SKM-1 (cell line): ENCODE measurements at regions not wholly inside any gene's neighbourhood (a gene's known extent, or its start where the extent isn't known, plus 50 kb on each side); places are given as distances from the start of the nearest gene placed in this dataset.

Experiments
- DNase-seq: peaks from one replicate; lab custom pipeline; 2025; ENCODE audit not compliant: unreplicated experiment; lab: John Stamatoyannopoulos, UW

DNA sequence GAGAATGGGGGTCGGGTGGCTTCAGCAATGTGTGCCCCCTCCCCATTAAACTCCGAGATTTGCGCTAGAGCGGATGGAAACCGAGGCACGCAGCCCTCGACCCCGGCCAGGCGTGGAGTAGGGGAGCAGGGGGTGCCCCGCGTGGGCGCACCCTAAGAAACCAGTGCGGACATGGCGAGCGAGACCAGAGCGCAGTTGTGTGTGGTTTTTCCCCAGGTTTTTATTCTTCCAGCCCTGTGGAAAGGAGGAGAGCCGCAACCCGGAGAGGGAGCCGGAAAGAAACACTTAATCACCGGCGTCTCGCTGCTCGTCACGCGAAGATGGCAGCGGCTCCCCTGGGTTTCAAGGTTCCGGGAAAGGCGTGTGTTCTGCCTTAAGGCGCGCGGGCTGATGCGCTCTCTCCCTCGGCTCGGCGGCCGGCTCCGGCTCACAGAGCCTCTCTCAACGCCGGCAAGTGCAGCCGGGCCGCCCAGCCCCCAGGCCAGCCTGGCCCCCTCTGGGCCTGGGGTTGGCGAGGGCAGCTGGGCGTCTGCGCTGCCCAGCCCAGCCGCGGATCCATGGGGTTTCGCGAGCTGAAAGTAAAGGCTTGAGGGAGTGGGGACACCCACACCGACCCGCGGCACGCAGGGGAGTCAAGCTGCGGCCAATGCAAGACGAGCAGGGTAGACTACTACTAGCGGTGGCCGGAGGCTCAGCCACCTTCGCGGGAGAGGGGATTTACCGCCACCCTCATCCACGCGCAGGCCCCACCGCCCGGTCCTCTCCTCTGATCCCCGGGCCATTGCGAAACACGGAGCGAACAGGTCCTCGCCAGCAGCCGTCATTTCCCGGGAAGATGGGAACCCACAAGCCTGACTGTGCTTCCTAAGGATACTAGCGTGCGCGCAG lies 74.0 kb upstream of the BCOR start:
- DNase-seq, result no peak

DNA sequence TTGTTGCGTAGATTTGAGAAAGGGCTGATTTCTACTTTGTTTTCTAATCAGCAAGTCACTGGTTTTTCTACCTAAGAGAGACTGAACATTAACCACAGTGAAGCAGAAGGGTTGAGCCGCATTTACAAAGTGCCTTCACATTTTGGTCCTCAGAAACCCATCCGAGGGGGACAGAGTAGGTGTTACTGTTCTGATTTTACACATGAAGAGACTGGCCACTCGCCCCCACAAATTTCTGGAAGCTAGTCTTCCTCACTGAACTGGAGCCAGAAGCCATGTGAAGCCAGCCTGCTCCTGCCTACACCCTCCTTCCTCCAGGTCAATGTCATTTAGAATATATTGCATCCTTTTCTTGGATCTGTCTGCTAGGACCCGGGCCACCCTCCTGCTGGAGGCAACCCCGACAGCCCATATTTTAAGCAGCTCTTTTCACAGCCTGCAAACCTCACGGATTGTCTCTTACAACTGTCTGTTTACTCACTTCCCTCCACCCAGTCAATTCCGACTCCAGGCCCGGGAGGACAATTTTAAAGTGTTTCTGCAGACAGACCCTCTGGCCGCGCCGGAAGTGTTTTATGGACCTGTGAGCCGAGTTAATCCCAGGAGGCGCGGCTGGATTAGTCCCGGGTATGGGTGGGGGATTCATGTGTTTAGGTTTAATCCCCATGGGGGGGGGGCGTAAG lies 73.2 kb upstream of the BCOR start:
- DNase-seq, result no peak

DNA sequence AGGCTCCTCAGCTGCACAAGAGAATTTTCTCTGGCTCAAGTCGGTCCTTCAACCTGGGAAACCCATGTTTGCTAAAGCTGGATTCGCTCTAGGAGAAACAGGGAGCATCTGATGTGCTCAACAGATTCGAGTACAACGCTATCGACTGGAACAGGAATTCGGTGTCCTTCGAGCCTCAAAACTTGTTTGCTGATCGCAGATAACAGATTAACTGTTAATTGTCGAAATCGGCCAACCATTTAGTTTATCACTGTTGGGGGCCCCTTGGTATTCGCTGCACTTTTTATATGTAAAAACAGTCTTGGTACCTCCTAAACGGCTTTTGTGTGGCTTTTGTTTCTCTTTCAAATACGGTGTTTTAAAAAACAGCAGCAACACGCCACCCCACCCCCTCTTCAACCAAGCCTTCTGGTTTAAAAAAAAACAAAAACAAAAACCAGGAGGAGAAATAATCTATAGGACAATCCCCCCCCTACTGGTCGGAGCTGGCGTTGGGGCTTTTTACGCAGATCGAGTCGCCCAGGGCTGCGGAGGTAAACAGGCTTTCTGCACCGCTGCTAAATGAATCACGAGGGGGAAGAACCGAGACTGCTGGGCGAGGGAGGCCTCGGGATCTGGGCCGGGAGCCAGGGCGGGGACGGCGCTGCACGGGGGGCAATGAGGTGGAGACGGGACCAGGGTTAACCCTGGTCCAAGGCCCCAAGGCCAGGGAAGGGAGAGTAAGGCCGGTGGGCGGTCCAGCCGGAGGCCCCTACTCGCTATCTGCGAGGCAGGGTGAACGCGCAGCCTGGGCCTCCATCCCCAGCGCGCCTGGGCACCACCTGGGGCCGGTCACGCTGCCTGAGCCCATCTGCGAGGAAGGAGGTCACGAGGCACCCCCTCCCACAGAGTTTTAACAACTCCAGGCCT lies 71.7 kb upstream of the BCOR start:
- no peak for DNase-seq

DNA sequence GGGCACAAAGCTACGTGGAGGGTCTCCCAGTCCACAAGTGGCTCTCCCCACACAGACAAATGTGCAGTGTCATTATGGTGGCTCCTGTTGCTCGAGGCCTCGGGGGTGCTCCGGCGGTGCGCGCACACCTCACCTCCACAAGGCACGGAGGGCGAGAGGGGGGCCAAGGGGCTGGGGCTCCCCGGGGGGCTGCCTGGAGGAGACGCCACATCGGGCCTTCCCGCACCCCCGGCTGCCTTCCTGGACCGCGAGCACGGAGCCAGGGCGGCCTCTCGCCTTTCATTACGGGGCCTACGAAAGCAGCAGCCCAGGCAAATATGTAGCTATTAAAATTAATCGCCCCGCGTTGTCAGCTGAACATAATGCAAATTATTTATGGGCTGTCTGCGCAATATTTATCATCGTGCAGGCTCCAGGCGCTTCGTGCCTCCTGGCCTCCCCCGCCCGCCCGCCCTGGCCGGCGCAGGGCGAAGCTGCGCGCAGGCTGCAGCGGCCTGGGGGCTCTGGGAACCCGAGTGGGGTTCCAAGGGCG lies 70.8 kb upstream of the BCOR start:
- DNase-seq, result no peak

DNA sequence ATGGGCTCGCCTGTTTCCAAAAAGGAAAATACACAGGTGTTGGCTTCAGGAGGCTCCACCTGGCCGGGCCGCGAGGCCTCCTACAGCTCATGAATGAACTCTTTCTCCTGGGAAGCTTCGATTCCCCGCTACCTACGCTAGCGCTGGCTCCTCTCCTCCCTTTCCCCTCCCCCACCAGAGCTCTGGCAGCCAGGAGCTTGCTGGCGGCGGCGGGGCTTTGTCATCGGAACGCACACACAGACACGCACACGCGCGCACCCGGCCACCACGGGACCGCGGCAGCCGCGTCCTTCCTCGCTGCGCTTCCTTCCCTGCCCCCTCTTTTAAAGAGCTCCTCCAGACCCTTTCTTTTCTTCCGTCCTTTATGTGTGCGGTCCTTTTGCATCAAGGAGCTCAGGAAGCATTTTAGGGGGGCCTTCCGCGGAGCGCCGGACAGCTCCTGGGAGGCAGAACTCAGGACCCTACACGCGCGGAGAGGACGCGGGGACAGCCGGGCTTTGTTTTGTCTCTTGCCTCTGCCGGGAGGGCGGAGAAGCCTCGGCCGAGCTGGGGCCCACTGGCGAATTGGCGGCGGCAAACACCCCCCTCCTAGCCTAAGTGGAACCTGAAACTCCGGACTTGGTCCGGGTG lies 70.2 kb upstream of the BCOR start:
- no peak for DNase-seq

DNA sequence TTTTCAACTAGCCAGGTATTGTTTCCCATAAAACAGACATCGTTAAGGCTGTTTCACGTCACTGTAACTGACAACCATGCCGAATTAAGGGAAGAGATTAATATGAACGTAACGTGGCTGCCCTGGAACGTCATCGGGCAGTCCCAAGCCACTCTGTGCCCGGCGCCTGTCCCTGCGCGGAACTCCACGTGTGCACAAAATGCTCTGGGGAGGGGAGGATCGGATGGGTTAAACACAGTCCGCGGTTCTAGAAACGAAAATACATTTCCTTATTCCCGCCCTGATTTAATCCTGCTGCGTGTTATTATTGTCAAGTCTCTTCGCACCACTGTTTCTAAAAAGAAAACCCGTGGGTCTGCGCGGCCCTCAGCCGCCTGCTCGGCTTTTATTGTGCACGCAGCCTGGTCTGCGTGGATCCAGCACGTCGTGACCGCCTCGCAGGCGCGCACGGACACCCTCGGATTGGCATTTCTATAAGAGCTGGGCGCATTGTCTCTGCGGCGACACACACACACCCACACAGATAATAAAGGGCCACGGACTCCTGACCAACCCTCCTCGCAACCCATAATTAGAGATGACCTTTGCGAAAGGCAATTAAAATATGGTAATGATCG lies 69.6 kb upstream of the BCOR start:
- DNase-seq, result no peak

DNA sequence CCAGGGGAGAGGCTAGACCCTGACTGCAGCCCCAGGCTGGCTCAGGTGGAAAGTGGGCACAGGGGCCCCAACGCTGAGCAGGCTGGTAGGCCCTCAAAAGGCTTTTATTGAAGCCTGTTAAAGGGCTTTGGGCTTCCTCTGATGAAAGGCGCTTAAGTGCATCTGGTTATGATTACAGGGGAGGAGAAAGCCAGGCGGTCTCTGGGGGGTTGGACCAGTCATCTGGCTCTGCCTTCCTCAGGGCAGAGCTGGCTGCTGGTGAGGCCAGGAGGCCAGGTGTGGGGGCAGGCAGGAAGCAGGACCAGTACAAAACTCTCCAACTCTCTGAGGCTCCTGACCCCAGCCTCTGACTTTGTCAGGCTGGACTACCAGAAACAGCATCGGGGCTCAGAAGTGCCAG lies 68.8 kb upstream of the BCOR start:
- DNase-seq, result no peak

DNA sequence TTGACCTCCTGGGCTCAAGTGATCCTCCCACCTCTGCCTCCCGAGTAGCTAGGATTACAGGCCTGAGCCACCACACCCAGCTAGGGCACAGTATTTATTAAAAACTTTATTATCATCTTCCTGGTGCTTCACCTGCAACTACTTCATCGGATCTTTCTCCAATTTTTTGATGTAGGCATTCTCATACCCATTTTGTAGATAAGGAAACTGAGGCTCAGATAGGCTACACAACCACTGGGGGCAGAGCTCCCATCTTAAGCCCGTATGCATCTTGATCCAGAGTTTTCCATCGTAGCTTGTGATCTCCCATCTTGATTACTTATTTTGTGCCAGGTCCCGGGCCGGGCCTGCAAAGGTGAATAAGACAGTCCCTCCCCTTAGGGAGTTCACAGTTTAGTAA lies 68.1 kb upstream of the BCOR start:
- no peak for DNase-seq

DNA sequence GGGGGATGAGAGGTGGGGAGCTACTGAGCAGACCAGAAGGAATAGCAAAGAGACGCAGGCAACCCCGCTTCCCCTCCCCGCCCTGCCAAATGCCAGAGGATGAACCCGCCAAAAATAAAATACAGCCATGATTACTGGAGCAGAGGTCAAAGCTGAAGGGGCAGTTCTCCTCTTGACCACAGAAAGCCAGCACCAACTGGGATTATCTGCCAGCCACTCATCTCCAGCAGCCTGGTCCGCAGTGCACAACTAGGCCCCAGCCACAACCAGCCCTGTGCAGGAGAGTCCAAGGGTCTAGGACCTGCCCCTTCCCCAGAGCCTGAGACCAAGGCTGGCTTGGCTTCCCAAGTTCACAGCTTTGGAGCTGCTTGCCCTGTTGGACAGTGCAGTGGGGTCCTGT lies 67.4 kb upstream of the BCOR start:
- DNase-seq, result no peak

DNA sequence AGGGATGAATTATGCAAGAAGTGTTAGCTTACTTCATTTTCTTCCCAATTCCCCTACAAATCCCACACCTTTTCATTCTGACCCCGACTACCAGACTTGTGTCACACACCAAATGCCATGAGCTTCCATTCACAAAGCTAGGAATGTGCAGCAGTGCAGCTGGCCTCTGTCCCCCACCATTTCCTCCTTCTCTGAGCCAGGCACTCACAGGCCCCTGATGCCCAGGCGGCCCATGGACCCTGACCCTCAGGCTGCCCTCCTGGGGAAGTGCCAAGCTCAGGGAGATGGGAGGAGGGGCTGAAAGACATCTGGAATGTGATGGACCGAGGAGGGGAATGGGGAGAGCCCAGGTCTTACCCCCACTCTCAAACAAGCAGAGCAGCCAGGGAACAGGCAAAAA lies 67.0 kb upstream of the BCOR start:
- no peak for DNase-seq

DNA sequence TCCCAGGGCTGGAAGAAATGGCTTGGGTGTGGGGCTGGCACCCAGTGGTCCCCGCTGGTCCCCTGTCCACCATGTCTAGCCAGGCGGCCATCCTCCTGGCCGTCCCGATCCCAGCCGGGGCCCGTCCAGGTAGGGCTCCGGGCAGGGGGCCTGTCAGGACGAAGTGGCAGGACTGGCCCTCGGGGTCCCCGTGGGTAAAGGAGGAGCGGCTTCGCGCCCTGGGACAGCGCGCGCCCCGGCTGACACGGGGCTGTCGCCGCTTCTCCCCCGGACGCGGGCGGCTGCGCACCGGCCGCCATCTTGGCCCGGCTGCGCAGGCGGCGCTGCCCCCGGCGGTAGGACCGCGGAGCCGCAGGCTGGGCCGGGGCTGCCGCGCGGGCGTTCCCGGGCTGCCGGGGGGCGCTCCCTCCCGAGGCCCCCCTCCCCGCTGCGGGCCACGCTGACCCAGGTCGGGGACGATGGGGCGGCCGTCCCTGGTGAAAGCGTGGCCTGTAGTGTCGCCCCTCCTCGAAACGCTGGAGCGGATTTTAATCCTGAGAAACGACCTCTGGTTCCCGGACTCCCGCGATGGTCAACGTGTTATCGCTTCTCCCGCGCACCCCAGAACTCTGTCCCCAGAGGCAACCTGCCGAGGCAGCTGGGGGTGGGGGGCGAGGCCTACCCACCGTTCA lies 60.4 kb upstream of the BCOR start:
- DNase-seq, result no peak

DNA sequence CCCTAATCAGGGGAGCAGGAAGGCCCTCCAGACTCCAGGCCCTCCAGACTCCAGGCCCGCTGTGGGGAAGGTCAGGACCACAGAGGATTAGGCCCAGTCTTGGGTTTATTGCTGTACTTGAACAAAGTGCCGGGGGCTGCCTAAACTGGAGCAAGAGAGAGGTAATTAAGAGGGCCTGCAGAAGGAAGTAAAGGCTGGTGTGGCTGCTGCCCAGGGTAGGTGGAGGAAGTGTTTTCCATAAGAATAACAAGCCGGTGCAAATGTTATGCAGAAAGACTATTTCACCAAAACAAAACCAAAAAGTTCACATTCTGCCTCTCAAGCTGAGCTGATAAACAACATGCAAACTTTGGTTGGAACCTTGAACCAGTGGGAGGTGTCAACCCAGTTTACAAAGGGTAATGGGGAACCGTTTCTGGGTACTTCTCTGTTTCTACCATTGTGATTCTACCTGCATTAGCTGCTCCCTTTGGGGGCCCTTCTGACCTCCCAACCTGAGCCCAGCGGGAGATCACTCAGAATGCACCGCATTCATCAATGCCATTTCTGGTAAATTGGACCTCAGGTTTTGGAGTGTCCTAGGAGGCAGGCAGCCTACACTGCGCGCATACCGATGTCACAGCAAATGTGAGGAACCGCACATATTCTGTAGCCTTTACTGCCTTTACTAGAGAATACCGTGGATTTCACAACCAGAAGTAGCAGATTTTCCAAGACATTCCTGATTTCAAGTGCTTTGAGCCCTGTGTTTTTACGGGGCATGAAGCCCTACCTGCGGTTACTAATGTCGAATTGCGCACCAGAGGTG lies 59.7 kb upstream of the BCOR start:
- DNase-seq, result no peak

DNA sequence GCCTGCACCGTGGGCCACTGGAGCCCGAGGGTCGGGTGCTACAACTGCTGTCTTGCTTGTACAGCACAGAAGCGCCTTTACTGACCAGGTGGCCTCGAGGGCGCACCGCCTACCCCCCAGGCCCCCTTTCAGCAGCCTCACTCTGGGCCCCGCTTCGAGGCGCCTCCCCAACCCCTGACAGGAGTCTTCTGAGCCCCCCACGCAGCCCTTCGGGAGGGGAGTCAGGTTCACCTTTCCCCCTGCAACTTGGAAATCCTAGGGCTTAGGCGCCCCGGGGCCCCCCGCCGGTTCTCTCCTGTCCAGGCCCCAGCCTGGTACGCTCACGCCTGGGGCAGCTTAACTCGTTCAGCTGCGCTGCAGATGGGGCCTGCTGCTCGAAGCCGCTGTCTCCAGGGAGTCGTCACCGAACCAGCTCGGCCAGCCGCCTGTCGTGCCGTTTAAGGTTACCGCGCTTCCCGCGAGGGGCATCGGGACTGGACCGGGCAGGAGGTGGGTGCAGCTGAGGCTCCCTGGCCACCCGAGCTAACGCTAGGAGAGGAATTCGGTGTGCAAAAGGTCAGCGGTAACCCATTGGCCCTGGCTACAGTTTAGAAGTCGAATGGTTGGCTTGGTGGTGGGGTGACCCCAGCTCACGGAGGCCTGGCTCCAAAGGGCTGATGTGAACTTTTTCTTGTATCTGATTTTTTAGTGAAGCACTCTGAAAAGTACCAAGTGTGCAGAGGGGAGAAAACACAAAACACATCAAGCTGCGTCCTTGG lies 58.9 kb upstream of the BCOR start:
- no peak for DNase-seq

DNA sequence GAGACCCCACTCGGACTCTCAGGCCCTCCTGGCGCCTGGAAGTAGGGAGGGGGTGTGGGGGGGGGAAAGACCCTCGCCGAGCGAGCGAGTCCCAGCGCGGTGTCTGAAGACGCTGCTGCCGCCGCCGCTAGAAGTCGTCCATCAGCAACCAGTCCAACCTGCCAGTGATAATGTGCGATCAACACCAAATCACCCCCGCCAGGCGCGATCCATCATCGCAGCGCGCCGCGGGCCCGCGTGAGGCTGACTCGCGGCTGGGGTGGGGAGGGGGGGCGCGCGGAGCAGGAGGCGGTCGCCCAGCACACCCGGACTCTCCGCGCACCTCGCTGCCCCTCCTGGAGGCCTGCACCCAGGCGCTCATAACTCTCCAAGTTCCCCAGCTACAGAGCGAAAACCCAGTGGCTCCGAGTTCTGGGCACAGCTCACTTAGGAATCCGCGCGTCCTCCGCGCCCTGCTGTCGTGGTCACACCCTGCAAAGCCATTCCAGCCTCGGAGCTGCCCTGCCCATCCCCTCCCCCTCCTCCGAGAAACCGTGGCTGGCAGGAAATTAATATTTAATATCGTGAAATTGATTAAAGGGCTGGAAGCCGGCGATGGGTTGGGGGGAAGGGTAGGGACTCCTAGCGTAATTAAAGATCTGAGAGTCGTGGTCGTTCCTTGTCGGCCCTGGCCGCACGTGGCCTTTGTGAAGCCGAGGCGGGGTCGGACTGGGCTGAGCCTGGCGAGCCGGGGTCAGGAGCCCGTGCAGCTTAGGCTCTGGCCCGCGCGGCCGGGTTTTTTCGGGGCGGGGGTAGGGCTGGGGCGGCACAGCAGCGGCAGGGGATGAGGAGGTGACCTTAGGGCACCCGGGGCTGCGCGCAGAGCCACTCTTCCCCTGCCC lies 58.1 kb upstream of the BCOR start:
- DNase-seq, result no peak

DNA sequence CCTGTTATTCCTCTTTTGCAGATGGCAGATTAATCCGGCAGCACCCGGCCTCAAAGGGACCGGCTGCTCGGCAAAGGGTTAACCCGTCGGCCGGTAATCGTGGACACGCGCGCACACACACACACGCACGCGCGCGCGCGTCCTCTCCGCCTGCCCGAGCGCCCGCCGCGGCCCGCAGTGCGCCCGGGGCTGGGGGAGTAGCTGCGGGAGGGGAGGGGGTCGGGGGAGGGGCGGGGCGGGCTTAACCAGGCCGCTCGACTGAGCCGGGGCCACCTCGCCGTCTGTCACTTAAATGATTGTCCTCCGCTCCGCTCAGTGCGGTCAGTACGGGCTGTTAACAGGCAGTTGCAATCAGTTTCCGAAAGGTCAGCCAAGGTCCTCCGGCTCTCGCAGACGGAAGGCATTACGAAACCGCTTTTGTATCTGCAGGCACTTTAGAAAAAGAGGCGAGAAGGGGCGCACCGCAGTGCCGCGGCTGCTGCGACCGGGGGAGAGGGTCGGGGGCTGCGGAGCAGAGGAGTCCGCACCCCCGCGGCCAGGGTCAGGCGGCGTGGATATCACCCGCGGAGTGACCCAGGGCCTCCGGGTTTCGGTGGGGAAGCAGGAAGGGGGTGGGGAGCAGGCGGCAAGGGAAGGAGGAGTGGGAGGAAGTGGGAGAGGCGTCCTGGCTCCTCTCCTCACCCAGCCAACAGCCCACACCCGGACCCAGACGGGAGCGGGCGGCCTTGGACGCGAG lies 57.3 kb upstream of the BCOR start:
- peak; percentile 64 for DNase-seq

DNA sequence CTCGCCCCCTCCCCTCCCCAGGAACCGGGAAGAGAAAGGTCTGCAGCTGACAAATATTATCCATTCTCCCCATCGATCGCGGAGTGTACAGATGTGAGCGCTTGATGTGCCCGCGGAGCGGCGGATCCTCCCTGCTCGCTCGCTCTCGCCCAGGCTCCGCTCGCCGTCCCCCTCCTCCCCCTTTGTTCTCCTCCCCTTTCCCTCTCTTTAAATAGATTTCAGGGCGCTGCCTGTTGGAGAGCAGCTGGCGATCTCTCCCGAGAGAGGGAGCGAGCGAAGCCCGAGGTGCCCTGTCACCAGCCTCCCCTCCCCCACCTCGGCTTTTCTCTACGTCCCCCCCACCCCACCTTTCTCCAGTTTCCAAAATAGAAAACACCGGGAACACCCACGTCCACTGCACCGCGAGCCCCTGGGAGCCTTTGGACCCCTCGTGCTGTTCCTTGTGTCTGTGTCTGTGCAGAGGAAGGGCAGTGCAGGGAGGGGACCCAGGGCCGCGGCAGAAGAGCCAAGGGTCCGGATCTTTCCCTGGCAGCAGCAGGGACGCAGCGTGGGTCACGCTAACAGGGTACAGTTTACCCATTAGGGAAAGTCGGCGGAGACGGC lies 56.6 kb upstream of the BCOR start:
- DNase-seq, result no peak
